ENCODE measurements at regions not wholly inside any gene's neighbourhood (a gene's known extent, or its start where the extent isn't known, plus 50 kb on each side); places are given as distances from the start of the nearest gene placed in this dataset.

- TF ChIP-seq CTCF (IDR thresholded peaks at IDR 0.05; ENCODE audit: insufficient read depth, low read length): no peak
- no peak for DNase-seq (ENCODE audit: low read depth)
- H3K4me3 ChIP-seq (ENCODE audit: low read depth, low read length): no peak overlapping the region
These were observed 71.0 kb upstream of the CPM start for GRCh38 chr12:69003991-69004390.

- H3K4me3 ChIP-seq (ENCODE audit: low read depth, low read length): peak overlapping the region; percentile 53
- peak; percentile 88 for DNase-seq (ENCODE audit: low read depth)
- no peak for TF ChIP-seq CTCF (IDR thresholded peaks at IDR 0.05; ENCODE audit: insufficient read depth, low read length)
These were observed 74.3 kb upstream of the CPM start for GRCh38 chr12:69007101-69007854.

GRCh38 chr12:69007855-69008351 lies 74.9 kb upstream of the CPM start:
- H3K4me3 ChIP-seq (ENCODE audit: low read depth, low read length): no peak overlapping the region
- no peak for DNase-seq (ENCODE audit: low read depth)

GRCh38 chr12:69008520-69008919 lies 75.5 kb upstream of the CPM start:
- no peak for DNase-seq (ENCODE audit: low read depth)
- TF ChIP-seq CTCF (IDR thresholded peaks at IDR 0.05; ENCODE audit: insufficient read depth, low read length): no peak
- H3K4me3 ChIP-seq (ENCODE audit: low read depth, low read length): no peak overlapping the region

More at GRCh38 chr12:69007855-69008351, 74.9 kb upstream of the CPM start:
- TF ChIP-seq CTCF (IDR thresholded peaks at IDR 0.05; ENCODE audit: insufficient read depth, low read length): no peak

- DNase-seq (ENCODE audit: low read depth): no peak
- no peak overlapping the region for H3K4me3 ChIP-seq (ENCODE audit: low read depth, low read length)
- no peak for TF ChIP-seq CTCF (IDR thresholded peaks at IDR 0.05; ENCODE audit: insufficient read depth, low read length)
These were observed 81.1 kb upstream of the CPM start for GRCh38 chr12:69014047-69014446.

GRCh38 chr12:69015017-69015416 lies 82.0 kb upstream of the CPM start:
- DNase-seq (ENCODE audit: low read depth): no peak
- no peak overlapping the region for H3K4me3 ChIP-seq (ENCODE audit: low read depth, low read length)
- no peak for TF ChIP-seq CTCF (IDR thresholded peaks at IDR 0.05; ENCODE audit: insufficient read depth, low read length)
